ENCODE measurements at regions not wholly inside any gene's neighbourhood (a gene's known extent, or its start where the extent isn't known, plus 50 kb on each side); places are given as distances from the start of the nearest gene placed in this dataset.

- TF ChIP-seq RBAK (CRISPR knock-in tag; IDR thresholded peaks at IDR 0.05), result no peak
- TF ChIP-seq, protein P1, sequence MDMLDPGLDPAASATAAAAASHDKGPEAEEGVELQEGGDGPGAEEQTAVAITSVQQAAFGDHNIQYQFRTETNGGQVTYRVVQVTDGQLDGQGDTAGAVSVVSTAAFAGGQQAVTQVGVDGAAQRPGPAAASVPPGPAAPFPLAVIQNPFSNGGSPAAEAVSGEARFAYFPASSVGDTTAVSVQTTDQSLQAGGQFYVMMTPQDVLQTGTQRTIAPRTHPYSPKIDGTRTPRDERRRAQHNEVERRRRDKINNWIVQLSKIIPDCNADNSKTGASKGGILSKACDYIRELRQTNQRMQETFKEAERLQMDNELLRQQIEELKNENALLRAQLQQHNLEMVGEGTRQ (IDR thresholded peaks at IDR 0.05; ENCODE audit: low read depth, low read length), result no peak
- TF ChIP-seq, protein P1 (CRISPR knock-in tag; IDR thresholded peaks at IDR 0.05; ENCODE audit: borderline replicate concordance), result no peak
- TF ChIP-seq CTCF (CRISPR knock-in tag; IDR thresholded peaks at IDR 0.05), result no peak
- no peak for TF ChIP-seq XRCC5 (optimal IDR thresholded peaks at IDR 0.05; ENCODE audit: low read length)
- TF ChIP-seq ZNF850 (CRISPR knock-in tag; conservative IDR thresholded peaks at IDR 0.05), result no peak
- no peak for TF ChIP-seq RAD21 (CRISPR knock-in tag; IDR thresholded peaks at IDR 0.05)
- TF ChIP-seq ZNF704 (CRISPR knock-in tag; IDR thresholded peaks at IDR 0.05; ENCODE audit: borderline replicate concordance), result no peak
- no peak for TF ChIP-seq ZNF646 (CRISPR knock-in tag; IDR thresholded peaks at IDR 0.05)
Measured at GRCh38 chr12:118625050-118625675, 248.8 kb downstream of the SUDS3 start.
